HG03066 (cell line): ENCODE measurements at regions not wholly inside any gene's neighbourhood (a gene's known extent, or its start where the extent isn't known, plus 50 kb on each side); places are given as distances from the start of the nearest gene placed in this dataset.
"Not testable (repeated sequence)": the region's sequence is repeated elsewhere in the genome, so short reads cannot be mapped to it uniquely, and the experiment has no call there.

Experiments
- ATAC-seq: cut with Tn5 transposase; IDR thresholded peaks from one replicate; pipeline ENCODE4 v1.9.1; 2021; ENCODE audit warnings: low read depth; ENCODE audit not compliant: unreplicated experiment

- ATAC-seq = no peak
Observed at GRCh38 chr18:3328532-3328931, 66.6 kb downstream of the MYL12B start.

- ATAC-seq = no peak
Observed at GRCh38 chr18:3329471-3329870, 67.5 kb downstream of the MYL12B start.

- no peak for ATAC-seq
Observed at GRCh38 chr18:3329872-3330271, 67.9 kb downstream of the MYL12B start.

DNA sequence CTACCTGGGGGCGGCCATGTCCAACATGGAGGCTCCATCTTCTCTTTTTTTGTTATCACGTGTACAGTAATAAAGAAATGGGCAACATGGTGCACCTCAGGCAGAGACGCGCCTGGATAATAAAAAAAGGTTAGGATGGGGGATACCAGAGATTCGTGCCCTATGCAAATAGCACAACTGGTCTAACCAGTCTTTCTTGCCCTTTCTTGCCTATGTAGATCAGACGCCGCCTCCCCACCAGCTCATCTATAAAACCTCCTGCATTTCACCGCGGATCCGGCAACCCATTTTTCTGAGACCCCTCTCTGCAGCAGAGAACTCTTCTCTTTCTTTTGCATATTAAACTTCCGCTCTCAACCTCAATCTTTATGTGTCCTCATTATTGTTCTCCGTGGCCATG lies 68.7 kb downstream of the MYL12B start:
- ATAC-seq = no peak

- ATAC-seq = no peak
Observed at GRCh38 chr18:3332376-3332775, 70.4 kb downstream of the MYL12B start.

DNA sequence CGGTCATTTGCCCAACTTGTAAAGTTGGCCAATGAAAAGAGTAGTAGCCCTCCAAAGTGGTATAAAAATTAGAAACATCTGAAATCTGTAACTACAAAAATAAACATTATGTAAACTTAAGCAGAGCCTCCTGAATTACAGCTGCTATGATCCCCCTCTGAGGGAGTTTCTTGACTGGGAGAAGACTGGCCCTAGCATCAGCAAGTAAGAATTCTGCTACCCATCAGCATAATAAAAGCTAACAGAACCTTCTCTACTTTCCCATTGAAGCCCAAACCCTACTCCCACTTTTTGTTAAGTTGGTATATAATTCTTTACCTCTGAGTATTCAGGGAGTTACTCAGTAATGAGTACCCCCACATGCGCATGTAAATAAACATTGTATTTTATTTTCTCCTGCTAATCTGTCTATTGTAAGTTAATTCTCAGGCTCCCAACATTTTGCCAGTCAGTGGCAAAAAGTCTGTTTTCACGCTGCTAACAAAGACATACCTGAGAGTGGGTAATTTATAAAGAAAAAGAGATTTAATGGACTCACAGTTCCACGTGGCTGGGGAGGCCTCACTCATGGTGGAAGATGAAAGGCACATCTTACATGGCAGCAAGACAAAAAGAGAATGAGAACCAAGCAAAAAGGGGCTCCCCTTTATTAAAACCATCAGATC lies 71.3 kb downstream of the MYL12B start:
- no peak for ATAC-seq

DNA sequence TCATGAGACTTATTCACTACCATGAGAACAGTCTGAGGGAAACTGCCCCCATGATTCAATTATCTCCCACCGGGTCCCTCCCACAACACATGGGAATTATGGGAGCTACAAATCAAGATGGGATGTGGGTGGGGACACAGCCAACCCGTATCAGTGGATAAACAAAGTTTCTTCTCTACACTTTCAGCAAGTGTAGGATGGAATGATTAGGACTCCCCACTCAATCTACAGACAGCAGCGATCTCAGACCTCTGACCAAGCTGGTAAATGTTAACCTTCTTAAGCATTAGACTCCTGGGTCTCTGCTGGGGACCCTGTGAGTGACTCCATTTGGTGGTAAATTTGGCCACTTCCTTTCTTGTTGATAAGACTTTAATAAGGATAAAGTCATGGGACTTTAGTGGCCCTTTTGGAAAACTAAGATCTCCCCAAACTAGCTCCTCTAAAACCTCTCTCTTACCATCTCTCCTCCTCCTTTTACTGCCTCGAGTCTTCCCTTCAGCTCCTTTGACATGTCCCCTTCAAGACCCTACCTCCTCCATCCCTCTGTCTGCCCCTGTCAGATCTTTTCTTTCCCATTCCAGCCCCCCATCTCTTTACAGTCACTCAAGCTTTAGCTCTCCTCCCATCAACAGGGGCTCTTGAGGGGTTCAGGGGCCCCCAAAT lies 71.9 kb downstream of the MYL12B start:
- no peak for ATAC-seq

- ATAC-seq = no peak
Observed at GRCh38 chr18:3340015-3340681, 78.2 kb downstream of the MYL12B start.

GRCh38 chr18:3340682-3341097 lies 78.8 kb downstream of the MYL12B start:
- no peak for ATAC-seq

DNA sequence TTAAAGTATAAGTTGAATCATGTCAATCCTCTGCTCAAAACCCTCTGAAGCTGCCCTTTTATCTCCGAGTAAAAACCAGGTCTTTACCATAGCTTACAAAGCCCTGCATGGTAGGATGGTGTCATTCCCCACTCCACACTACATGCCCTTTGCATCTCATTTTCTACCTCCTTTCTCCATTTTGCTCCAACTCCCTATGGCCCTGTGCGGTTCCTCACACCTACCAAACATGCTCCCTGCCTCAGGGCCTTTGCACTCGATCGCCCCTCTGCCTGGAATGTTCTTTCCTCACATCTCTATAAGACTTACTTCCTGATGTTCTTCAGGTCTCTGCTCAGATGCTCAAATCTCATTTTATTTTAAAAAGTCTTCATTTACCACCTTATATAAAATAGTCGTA lies 80.7 kb downstream of the MYL12B start:
- no peak for ATAC-seq

DNA sequence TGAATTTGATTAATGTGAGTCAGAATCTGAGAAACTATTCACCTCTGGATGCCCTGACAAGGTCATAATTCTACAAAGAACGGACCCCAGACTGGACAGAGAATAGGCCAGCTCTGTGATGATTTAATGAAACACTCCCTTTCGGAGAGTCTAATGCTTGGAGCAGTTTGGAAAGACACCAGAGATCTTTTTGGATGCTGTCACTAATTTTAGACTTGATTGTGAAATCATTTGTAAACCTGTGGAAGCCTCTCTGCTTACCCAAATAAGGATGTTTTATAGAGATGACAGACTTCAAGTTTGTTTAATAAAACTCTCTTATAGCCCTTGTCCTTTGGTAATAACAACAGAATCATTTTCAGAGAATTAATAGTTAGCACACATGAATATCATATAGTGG lies 83.5 kb downstream of the MYL12B start:
- no peak for ATAC-seq

DNA sequence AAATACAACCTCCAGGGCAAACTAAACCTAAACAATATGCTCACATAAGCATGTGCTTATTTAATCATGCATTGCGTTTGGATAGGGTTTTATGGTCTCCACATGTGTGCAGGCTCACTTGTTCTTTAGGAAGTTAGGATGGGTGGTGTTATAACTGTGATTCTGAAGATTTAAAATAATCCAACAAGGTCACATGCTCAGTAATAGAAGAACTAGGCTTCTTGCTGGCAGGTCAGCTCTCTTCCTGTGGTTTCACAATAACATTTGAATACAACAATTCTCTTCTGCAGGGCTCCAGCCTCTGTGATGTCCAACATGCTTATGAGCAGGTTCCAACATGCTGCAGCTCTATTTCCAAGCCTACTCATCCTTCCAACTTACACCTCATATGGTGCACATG lies 84.0 kb downstream of the MYL12B start:
- ATAC-seq = no peak

DNA sequence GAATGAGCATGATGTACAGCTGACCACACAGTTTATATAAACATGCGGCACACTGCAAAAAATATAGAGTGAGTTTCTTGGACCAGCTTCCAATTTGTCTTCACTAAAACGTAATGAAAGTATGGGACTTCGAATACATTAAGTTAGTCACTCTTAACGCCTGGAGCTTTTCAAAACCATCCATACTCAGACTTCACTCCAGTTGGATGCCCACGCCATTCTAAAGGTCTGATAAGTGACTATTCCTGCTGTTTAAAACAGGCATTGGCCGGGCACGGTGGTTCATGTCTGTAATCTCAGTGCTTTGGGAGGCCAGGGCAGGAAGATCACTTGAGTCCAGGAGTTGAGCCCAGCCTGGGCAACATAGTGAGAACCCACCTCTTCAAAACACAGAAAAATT lies 84.6 kb downstream of the MYL12B start:
- ATAC-seq = no peak

GRCh38 chr18:3347286-3347803 lies 85.4 kb downstream of the MYL12B start:
- no peak for ATAC-seq

- no peak for ATAC-seq
Observed at GRCh38 chr18:3348176-3348575, 86.2 kb downstream of the MYL12B start.

DNA sequence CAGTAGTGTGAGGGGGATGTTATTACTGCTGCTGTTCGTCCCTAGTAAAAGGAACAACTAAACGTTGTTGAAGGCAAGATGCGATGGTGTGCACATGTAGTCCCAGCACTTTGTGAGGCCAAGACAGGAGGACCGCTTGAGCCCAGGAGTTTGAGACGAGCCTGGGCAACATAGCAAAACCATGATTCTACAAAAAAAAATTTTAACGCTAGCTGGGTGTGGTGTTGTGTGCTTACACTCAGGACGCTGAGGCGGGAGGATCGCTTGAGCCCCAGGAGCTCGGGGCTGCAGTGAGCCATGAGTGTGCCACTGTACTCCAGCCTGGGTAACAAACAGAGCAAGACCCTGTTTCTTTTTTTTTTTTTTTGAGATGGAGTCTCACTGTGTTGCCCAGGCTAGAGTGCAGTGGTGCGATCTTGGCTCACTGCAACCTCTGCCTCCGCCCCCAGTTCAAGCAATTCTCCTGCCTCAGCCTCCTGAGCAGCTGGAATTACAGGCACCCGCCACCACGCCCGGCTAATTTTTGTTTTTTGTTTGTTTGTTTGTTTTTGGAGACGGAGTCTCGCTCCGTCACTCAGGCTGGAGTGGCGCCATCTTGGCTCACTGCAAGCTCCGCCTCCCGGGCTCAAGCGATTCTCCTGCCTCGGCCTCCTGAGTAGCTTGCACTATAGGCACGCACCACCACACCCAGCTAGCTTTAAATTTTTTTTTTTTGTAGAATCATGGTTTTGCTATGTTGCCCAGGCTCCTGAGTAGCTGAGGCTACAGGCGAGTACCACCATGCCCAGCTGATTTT lies 87.3 kb downstream of the MYL12B start:
- not testable (repeated sequence) for ATAC-seq

- no peak for ATAC-seq
Observed at GRCh38 chr18:3350021-3350420, 88.1 kb downstream of the MYL12B start.

DNA sequence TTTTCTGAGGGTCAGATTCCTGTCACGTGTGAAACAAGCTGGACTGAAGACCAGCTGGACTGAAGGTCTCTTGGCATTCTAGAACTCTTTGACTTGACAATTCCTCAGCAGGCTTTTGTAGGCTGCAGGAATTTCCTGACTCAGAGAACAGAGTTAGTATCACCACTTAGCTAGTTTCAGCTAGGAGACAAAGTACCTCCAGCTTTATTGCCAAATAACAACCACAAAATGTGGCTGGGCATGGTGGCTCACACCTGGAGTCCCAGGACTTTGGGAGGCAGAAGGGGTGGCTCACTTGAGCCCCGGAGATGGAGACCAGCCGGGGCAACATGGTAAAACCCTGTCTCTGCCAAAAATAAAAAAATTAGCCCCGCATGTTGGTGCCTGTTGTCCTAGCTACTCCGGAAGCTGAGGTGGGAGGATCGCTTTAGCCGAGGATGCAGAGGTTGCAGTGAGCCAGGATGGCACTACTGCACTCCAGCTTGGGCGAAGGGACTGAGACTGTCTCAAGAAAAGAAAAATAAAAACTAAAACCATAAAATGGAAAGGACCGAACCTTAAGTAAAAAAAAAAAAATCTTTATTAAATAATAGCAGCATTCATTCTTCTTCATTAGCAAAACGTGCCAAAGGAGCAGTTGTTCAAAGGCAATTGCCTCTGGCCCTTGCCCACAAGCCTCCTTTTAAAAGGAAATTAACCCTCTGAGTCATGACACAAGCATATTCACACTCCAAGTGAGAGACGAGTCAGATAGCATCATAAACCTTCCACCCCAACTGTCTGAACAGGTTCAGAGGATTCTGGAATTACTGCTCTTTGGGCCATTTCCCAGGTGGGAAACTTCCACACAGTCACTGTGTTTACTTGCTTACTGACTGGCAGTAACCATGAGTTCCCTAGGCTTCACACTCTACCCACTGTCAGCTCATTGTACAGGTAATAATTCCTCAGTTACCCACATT lies 88.9 kb downstream of the MYL12B start:
- ATAC-seq = no peak

GRCh38 chr18:3354506-3354905 lies 92.6 kb downstream of the MYL12B start:
- no peak for ATAC-seq

GRCh38 chr18:3356614-3357013 lies 93.4 kb upstream of the TGIF1 start:
- ATAC-seq = no peak
